DND-41 (cell line): ENCODE measurements at regions not wholly inside any gene's neighbourhood (a gene's known extent, or its start where the extent isn't known, plus 50 kb on each side); places are given as distances from the start of the nearest gene placed in this dataset.

Experiments
- ATAC-seq: fragments of 200-7000 bp; cut with Tn5 transposase; 3 replicates; pipeline ENCODE4 v1.9.1; 2021; ENCODE audit warnings: low read depth; ENCODE audit not compliant: insufficient read depth
- DNase-seq: peaks from one replicate; pipeline ENCODE4 v3.0.0-alpha.2; 2020
- H2AFZ ChIP-seq: 2 replicates; pipeline ENCODE4 v1.6.0; 2012; ENCODE audit warnings: low read depth, low read length
- H3K27ac ChIP-seq: 2 replicates; pipeline ENCODE4 v1.5.1; 2012; ENCODE audit warnings: low read length, inconsistent platforms
- H3K27me3 ChIP-seq: fragments of 200-600 bp; sonication (generic); 2 replicates; pipeline ENCODE4 v1.6.0; 2012; ENCODE audit warnings: low read length, mild to moderate bottlenecking, inconsistent platforms; ENCODE audit not compliant: insufficient read depth, poor library complexity
- H3K36me3 ChIP-seq: 2 replicates; pipeline ENCODE4 v1.5.1; 2012; ENCODE audit warnings: low read length, inconsistent platforms; ENCODE audit not compliant: insufficient read depth
- H3K4me1 ChIP-seq: 2 replicates; pipeline ENCODE4 v1.5.1; 2012; ENCODE audit warnings: mild to moderate bottlenecking, low read length; ENCODE audit not compliant: insufficient read depth
- H3K4me2 ChIP-seq: 2 replicates; pipeline ENCODE4 v1.6.0; 2012; ENCODE audit warnings: mild to moderate bottlenecking, moderate library complexity, low read length, inconsistent platforms; ENCODE audit not compliant: insufficient read depth
- H3K4me3 ChIP-seq, 2 experiments: fragments of 200-600 bp in 1 of 2; shearing (Covaris generic) in 1 of 2; 2 replicates each; pipeline ENCODE4 v1.5.1; 2012 to 2016; ENCODE audit warnings: inconsistent platforms in 2 of 2, low read length in 2 of 2, mild to moderate bottlenecking in 2 of 2, low read depth in 1 of 2, moderate library complexity in 1 of 2
- H3K79me2 ChIP-seq: 2 replicates; pipeline ENCODE4 v1.6.0; 2012; ENCODE audit warnings: low read length, inconsistent platforms; ENCODE audit not compliant: insufficient read depth
- H3K9ac ChIP-seq: 2 replicates; pipeline ENCODE4 v1.6.0; 2012; ENCODE audit warnings: low read depth, mild to moderate bottlenecking, inconsistent platforms, low read length, moderate library complexity
- H3K9me3 ChIP-seq: 2 replicates; pipeline ENCODE4 v1.5.1; 2012; ENCODE audit warnings: low read length, moderate library complexity, mild to moderate bottlenecking, inconsistent platforms; ENCODE audit not compliant: insufficient read depth, severe bottlenecking
- H4K20me1 ChIP-seq: 2 replicates; pipeline ENCODE4 v1.6.0; 2012; ENCODE audit warnings: low read length; ENCODE audit not compliant: insufficient read depth
- EZH2 ChIP-seq: IDR thresholded peaks from 3 replicates; pipeline ENCODE4 v1.6.1; 2012; ENCODE audit warnings: borderline replicate concordance, low read depth, mild to moderate bottlenecking, moderate library complexity, low read length, inconsistent platforms; ENCODE audit not compliant: severe bottlenecking
- TF ChIP-seq, protein P1 (sequence below): IDR thresholded peaks from 2 replicates; pipeline ENCODE4 v1.5.1; 2012; ENCODE audit warnings: borderline replicate concordance, low read length, moderate library complexity, mild to moderate bottlenecking; ENCODE audit not compliant: poor library complexity, severe bottlenecking; ENCODE audit errors: extremely low read depth

DNA sequence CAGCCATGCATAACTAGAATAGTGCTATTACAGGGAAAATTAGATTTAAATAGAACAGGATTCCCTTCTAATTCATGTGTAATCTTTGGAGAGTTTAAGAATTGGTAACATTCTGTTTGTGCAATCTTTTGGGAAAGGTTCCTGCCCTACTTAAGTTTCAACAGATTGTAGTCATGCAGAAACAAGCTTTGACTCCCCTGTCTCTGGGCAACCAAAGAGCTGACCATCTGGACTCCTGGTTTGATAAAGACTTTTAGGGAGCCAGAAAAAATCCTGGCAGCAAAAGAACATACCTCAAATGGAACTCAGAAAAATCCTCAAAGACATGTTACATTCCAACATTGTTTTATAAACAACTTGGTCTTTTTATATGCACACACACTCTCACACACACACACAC, 191.1 kb upstream of the NEIL3 start:
- Histone ChIP-seq H4K20me1 (peaks cover 2% of the 10 kb centered on the region; the same call in 1 of the 2 replicates), H2AFZ (no peak overlapping the region), H3K4me1 (no peaks in the 10 kb centered on the region), H3K9me3 (peaks cover 4% of the 10 kb centered on the region), H3K9ac (no peak overlapping the region), H3K4me3 (no peak overlapping the region), H3K27ac (no peak overlapping the region), H3K27me3 (no peaks in the 10 kb centered on the region), H3K4me2 (no peak overlapping the region), H3K79me2 (peaks cover 73% of the 10 kb centered on the region), H3K36me3 (peaks cover 66% of the 10 kb centered on the region)
- TF ChIP-seq EZH2 = no peak
- TF ChIP-seq, protein P1, sequence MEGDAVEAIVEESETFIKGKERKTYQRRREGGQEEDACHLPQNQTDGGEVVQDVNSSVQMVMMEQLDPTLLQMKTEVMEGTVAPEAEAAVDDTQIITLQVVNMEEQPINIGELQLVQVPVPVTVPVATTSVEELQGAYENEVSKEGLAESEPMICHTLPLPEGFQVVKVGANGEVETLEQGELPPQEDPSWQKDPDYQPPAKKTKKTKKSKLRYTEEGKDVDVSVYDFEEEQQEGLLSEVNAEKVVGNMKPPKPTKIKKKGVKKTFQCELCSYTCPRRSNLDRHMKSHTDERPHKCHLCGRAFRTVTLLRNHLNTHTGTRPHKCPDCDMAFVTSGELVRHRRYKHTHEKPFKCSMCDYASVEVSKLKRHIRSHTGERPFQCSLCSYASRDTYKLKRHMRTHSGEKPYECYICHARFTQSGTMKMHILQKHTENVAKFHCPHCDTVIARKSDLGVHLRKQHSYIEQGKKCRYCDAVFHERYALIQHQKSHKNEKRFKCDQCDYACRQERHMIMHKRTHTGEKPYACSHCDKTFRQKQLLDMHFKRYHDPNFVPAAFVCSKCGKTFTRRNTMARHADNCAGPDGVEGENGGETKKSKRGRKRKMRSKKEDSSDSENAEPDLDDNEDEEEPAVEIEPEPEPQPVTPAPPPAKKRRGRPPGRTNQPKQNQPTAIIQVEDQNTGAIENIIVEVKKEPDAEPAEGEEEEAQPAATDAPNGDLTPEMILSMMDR = no peak
- DNase-seq (no peak), ATAC-seq (no peak)

DNA sequence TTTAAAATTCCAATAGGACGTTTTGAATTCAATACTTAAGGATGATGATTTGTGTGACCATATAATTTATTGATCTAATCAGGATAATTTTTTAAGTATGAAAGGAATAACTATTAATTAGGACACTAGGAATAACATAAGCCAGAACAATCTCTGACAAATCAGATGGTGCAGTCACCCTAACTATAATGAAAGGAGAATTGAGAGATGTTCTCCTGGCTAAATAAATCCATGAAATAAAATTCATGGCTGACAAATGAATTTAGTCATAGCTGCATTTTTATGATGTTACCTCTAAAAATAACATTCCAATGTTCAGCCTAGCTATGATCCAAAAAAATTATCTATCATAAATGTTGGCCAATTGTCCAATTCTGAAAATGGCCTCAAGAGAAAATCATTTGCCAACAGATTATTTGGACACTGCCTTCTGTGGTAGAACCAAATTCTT, 190.6 kb upstream of the NEIL3 start:
- Histone ChIP-seq H3K4me3 (no peak overlapping the region), H3K4me1 (no peaks in the 10 kb centered on the region), H3K9me3 (peaks cover 4% of the 10 kb centered on the region), H3K79me2 (peaks cover 71% of the 10 kb centered on the region), H3K27ac (no peak overlapping the region), H3K36me3 (peaks cover 65% of the 10 kb centered on the region), H4K20me1 (peaks cover 2% of the 10 kb centered on the region; the same call in 1 of the 2 replicates), H3K9ac (no peak overlapping the region), H3K27me3 (no peaks in the 10 kb centered on the region), H3K4me2 (no peak overlapping the region), H2AFZ (no peak overlapping the region)
- ATAC-seq (no peak), DNase-seq (no peak)
- TF ChIP-seq, protein P1 = no peak
- TF ChIP-seq EZH2 = no peak

DNA sequence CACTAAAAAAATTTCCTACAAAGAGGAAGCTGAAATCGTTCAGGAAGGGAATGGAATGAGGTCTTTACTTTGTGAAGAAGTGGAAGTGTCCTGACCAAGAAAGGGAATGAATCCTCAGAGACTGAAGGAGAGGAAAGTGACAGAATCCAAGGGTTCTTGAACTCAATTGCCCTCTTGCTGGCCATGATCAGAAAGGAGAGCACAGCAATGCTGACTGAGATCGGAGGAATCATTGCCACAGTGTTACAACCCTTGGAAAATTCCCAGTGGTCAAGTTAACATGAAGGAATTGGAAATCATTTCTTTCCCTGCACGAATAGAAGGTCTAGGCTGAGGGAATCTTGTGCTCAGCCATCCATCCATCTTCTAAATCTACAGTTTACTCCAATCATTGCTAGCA, 190.0 kb upstream of the NEIL3 start:
- TF ChIP-seq, protein P1 = no peak
- TF ChIP-seq EZH2 = no peak
- Histone ChIP-seq H3K9me3 (peaks cover 4% of the 10 kb centered on the region), H3K4me3 (no peak overlapping the region), H3K36me3 (peaks cover 59% of the 10 kb centered on the region), H3K9ac (no peak overlapping the region), H3K27me3 (no peaks in the 10 kb centered on the region), H4K20me1 (peaks cover 2% of the 10 kb centered on the region; the same call in 1 of the 2 replicates), H3K4me1 (no peaks in the 10 kb centered on the region), H3K79me2 (peaks cover 74% of the 10 kb centered on the region), H3K27ac (no peak overlapping the region), H3K4me2 (no peak overlapping the region), H2AFZ (no peak overlapping the region)
- ATAC-seq = no peak
- DNase-seq = no peak

DNA sequence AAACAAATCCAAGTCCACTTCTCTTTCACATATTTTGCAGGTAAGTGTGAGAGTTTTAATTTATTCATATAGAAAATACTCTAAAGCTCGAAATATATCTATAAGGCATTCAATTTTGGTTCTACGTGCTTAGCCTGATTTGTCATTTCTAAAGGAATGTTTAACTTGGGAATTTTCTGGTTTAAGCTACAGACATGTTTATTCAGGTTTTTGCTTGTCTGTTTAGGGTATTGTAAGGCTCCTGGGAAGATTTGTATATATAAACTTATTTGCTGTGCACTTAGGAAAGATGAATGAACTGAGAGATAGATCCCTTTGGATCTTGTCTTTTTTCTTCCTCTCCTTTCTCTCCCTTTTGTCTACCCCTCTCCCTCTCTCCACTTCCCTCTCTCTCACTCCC, 185.9 kb upstream of the NEIL3 start:
- no peaks in the 10 kb centered on the region for H3K27me3 ChIP-seq
- H3K4me2 ChIP-seq = no peak overlapping the region
- no peak overlapping the region for H3K4me3 ChIP-seq
- peaks cover 37% of the 10 kb centered on the region for H3K36me3 ChIP-seq
- DNase-seq (no peak), ATAC-seq (no peak)
- H3K27ac ChIP-seq = no peak overlapping the region
- peaks cover 4% of the 10 kb centered on the region for H3K9me3 ChIP-seq
- no peak for TF ChIP-seq EZH2
- TF ChIP-seq, protein P1 = no peak
- no peak overlapping the region for H3K9ac ChIP-seq
- no peaks in the 10 kb centered on the region; the same call in 1 of the 2 replicates for H4K20me1 ChIP-seq
- no peak overlapping the region for H2AFZ ChIP-seq
- H3K4me1 ChIP-seq = no peaks in the 10 kb centered on the region
- H3K79me2 ChIP-seq = peaks cover 76% of the 10 kb centered on the region
